ENCODE measurements at regions not wholly inside any gene's neighbourhood (a gene's known extent, or its start where the extent isn't known, plus 50 kb on each side); places are given as distances from the start of the nearest gene placed in this dataset.
"Not testable (repeated sequence)": the region's sequence is repeated elsewhere in the genome, so short reads cannot be mapped to it uniquely, and the experiment has no call there.

DNA sequence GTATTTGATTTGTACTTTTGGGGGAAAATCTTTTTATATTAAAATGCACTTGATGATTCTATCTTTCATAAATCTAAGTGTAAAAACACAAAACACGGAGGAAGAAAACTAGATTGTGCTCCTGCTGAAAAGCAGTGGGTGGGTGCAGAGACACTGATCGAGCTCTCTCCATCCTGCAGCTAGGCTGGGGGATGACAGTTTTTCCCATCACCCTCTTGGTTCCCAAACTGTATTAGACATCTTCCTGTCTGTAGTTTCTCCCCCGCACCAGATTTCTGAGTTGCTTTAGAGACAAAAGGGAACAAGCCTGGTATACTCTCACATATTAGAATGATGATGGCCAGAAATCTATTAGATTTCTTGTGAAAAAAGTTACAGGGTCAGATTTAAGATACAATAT is 99.6 kb downstream of the FAM114A2 start:
- H3K27me3 ChIP-seq (ENCODE audit: control insufficient read depth in 2 of 2, insufficient read depth in 1 of 2, low read length in 1 of 2), result no peaks in the 10 kb centered on the region
- no peak overlapping the region for H3K4me3 ChIP-seq (ENCODE audit: low read length in 2 of 2)
- H3K27ac ChIP-seq (ENCODE audit: low read depth in 1 of 2, low read length in 1 of 2), result no peak overlapping the region
- no peak for DNase-seq (ENCODE audit: low read depth in 6 of 9, low spot score in 9 of 9)
- H3K9me3 ChIP-seq (ENCODE audit: control insufficient read depth in 2 of 2, insufficient read depth in 1 of 2, low read length in 1 of 2), result peaks cover 1 to 4% of the 10 kb centered on the region in 2 donors
- WGBS, result 93% methylated on average over 3 of the region's 3 CpGs
- H3K4me1 ChIP-seq (ENCODE audit: control insufficient read depth in 2 of 2, insufficient read depth in 2 of 2, low read length in 2 of 2), result no peaks in the 10 kb centered on the region
- no peaks in the 10 kb centered on the region for H3K36me3 ChIP-seq (ENCODE audit: control insufficient read depth in 2 of 2, insufficient read depth in 2 of 2, low read length in 1 of 2)

DNA sequence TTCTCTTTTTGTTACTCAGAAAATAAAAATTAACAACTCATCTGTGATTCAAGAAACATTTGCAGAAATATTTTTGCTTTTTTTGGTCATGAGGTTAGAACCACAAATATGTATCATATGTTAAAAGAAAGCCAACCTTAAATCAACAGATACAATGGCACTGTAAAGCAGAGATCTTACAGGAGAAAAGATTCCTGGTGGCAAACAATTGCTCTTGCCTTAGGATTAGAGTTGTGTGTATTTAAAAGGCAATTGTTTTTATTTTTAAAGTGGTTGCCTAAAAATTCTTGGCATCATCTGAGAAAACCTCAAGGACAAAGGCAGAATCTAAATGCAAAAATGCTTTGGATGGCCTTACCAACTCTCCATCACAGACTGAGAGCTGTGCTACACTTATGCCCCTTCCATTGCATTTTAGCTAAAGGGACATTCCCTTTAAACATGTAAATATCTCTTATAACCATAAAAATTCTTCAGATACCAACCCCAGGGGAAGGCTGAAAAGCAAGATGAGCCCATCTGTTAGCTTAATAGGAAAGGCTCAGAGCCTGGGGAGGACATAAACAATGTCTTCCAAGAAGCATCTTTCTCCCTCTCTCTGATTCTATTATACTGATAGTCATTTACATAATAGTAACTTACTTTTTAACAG is 100.4 kb downstream of the FAM114A2 start:
- Histone ChIP-seq H3K27me3 (ENCODE audit: control insufficient read depth in 2 of 2, insufficient read depth in 1 of 2, low read length in 1 of 2) (no peaks in the 10 kb centered on the region), H3K4me1 (ENCODE audit: control insufficient read depth in 2 of 2, insufficient read depth in 2 of 2, low read length in 2 of 2) (no peaks in the 10 kb centered on the region), H3K36me3 (ENCODE audit: control insufficient read depth in 2 of 2, insufficient read depth in 2 of 2, low read length in 1 of 2) (no peaks in the 10 kb centered on the region), H3K9me3 (ENCODE audit: control insufficient read depth in 2 of 2, insufficient read depth in 1 of 2, low read length in 1 of 2) (peaks cover 1 to 4% of the 10 kb centered on the region in 2 donors), H3K27ac (ENCODE audit: low read depth in 1 of 2, low read length in 1 of 2) (no peak overlapping the region), H3K4me3 (ENCODE audit: low read length in 2 of 2) (no peak overlapping the region)
- DNase-seq (ENCODE audit: low read depth in 6 of 9, low spot score in 9 of 9), result no peak

DNA sequence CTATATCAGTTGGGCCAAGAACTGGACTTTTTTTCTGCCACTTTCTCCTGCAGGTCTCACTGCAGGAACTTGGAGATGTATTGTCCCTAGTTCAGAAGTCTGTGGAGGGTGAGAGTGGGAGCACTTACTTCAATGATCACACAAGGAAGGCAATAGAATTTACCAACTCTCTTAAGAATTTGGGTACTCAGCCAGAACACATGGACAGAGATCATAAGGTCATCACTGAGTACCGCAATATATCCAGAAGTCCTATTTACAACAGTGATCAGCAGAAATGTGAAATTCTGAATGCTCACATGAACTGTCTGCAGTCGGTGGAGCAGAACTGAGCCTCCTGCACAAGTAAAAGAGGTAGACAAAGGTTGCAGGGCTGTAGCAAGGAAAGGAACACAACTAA is 101.0 kb downstream of the FAM114A2 start:
- H3K9me3 ChIP-seq (ENCODE audit: control insufficient read depth in 2 of 2, insufficient read depth in 1 of 2, low read length in 1 of 2), result peaks cover 1 to 4% of the 10 kb centered on the region in 2 donors
- DNase-seq (ENCODE audit: low read depth in 6 of 9, low spot score in 9 of 9), result no peak
- no peaks in the 10 kb centered on the region for H3K36me3 ChIP-seq (ENCODE audit: control insufficient read depth in 2 of 2, insufficient read depth in 2 of 2, low read length in 1 of 2)
- H3K27ac ChIP-seq (ENCODE audit: low read depth in 1 of 2, low read length in 1 of 2), result no peak overlapping the region
- H3K27me3 ChIP-seq (ENCODE audit: control insufficient read depth in 2 of 2, insufficient read depth in 1 of 2, low read length in 1 of 2), result no peaks in the 10 kb centered on the region
- no peaks in the 10 kb centered on the region for H3K4me1 ChIP-seq (ENCODE audit: control insufficient read depth in 2 of 2, insufficient read depth in 2 of 2, low read length in 2 of 2)
- H3K4me3 ChIP-seq (ENCODE audit: low read length in 2 of 2), result no peak overlapping the region
- 90% methylated on average over 2 of the region's 2 CpGs for WGBS

DNA sequence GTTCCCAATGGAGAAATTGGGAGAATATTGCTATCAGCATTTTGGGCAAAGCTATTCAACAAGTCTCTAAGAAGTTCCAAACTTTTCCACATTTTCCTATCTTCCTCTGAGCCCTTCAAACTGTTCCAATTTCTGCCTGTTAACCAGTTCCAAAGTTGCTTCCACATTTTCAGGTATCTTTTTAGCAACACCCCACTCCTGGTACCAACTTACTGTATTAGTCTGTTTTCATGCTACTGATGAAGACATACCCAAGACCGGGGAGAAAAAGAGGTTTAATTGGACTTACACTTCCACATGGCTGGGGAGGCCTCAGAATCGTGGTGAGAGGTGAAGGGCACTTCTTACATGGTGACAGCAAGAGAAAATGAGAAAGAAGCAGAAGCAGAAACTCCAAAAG is 103.6 kb downstream of the FAM114A2 start:
- H3K4me3 ChIP-seq (ENCODE audit: low read length in 2 of 2); H3K36me3 ChIP-seq (ENCODE audit: control insufficient read depth in 2 of 2, insufficient read depth in 2 of 2, low read length in 1 of 2); H3K9me3 ChIP-seq (ENCODE audit: control insufficient read depth in 2 of 2, insufficient read depth in 1 of 2, low read length in 1 of 2); H3K27ac ChIP-seq (ENCODE audit: low read depth in 1 of 2, low read length in 1 of 2); DNase-seq (ENCODE audit: low read depth in 6 of 9, low spot score in 9 of 9); H3K27me3 ChIP-seq (ENCODE audit: control insufficient read depth in 2 of 2, insufficient read depth in 1 of 2, low read length in 1 of 2); H3K4me1 ChIP-seq (ENCODE audit: control insufficient read depth in 2 of 2, insufficient read depth in 2 of 2, low read length in 2 of 2): not testable (repeated sequence)
- 82% methylated on average over 2 of the region's 2 CpGs for WGBS

DNA sequence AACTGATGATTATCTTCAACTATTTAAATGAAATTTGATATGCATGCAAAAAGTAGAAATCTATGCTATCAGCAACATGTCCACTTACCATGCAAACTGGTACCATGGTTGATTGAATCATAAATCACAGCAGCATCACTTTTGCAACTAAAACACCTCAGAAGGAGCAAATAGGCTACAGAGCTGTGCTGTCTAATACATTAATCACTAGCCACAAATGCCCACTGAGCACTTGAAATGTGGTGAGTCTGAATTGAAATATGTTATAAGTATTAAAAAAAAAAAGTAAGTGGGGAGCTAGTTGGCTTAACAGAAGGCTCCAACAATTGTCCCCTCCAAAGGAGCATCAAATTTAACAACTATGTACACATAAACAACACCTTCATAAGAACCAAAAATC is 112.5 kb downstream of the FAM114A2 start:
- no peak overlapping the region for H3K4me3 ChIP-seq (ENCODE audit: low read length in 2 of 2)
- no peaks in the 10 kb centered on the region for H3K9me3 ChIP-seq (ENCODE audit: control insufficient read depth in 2 of 2, insufficient read depth in 1 of 2, low read length in 1 of 2)
- H3K27me3 ChIP-seq (ENCODE audit: control insufficient read depth in 2 of 2, insufficient read depth in 1 of 2, low read length in 1 of 2), result no peaks in the 10 kb centered on the region
- H3K36me3 ChIP-seq (ENCODE audit: control insufficient read depth in 2 of 2, insufficient read depth in 2 of 2, low read length in 1 of 2), result no peaks in the 10 kb centered on the region
- H3K4me1 ChIP-seq (ENCODE audit: control insufficient read depth in 2 of 2, insufficient read depth in 2 of 2, low read length in 2 of 2), result no peaks in the 10 kb centered on the region
- DNase-seq (ENCODE audit: low read depth in 6 of 9, low spot score in 9 of 9), result no peak
- H3K27ac ChIP-seq (ENCODE audit: low read depth in 1 of 2, low read length in 1 of 2), result no peak overlapping the region

DNA sequence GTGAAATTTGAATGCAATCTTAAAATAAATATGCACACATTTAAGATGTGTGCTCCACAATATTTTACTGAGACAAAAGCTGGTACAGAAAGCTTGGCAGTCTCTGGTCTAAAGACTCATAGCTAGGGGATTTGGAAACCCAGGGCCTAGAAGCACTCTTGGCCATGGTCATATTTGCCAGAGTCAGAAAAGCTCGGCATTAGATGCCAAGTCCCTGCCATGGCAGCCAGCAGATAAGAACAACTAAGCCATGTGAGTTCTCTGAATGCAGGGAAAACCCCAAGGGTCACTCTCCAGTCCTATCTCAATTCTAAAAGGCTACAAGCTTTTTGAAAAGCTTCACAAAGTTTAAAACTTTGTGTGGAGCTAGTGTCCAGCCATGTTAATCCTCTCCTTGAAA is 119.5 kb downstream of the FAM114A2 start:
- no peak for DNase-seq (ENCODE audit: low read depth in 6 of 9, low spot score in 9 of 9)
- Histone ChIP-seq H3K27ac (ENCODE audit: low read depth in 1 of 2, low read length in 1 of 2) (no peak overlapping the region), H3K4me3 (ENCODE audit: low read length in 2 of 2) (no peak overlapping the region), H3K27me3 (ENCODE audit: control insufficient read depth in 2 of 2, insufficient read depth in 1 of 2, low read length in 1 of 2) (no peaks in the 10 kb centered on the region), H3K4me1 (ENCODE audit: control insufficient read depth in 2 of 2, insufficient read depth in 2 of 2, low read length in 2 of 2) (no peaks in the 10 kb centered on the region), H3K9me3 (ENCODE audit: control insufficient read depth in 2 of 2, insufficient read depth in 1 of 2, low read length in 1 of 2) (peaks cover 0 to 4% of the 10 kb centered on the region in 2 donors), H3K36me3 (ENCODE audit: control insufficient read depth in 2 of 2, insufficient read depth in 2 of 2, low read length in 1 of 2) (no peaks in the 10 kb centered on the region)
- 94% methylated on average over 1 of the region's 1 CpG for WGBS

DNA sequence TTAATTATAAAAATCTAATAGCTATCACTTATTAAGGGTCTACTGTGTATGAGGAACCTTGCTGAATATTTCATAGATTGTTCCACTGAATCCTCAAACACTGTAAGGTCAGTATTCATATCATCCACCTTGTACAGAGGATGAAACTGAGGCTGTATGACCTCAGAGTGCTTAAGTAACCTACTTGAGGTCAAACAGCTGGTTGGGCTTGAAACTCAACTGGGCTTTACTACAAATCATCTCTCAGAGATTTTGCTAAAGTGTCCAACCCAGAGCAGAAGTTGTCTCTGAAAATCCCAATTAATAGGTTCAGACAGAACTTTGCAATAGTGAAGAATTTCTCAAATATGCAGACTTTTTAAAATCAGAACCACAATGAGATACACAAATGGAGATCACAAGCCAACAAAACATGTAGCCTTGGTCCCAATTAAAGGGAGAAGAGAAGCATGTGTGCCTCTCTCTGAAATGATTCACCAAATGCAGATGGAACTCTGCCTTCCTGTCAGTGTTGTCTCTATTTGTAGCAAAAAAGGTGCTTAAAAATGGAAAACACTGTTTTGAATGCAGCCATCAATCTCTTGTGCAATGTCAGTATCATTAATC is 131.4 kb downstream of the FAM114A2 start:
- H3K4me3 ChIP-seq (ENCODE audit: low read length in 2 of 2), result no peak overlapping the region
- H3K36me3 ChIP-seq (ENCODE audit: control insufficient read depth in 2 of 2, insufficient read depth in 2 of 2, low read length in 1 of 2), result no peaks in the 10 kb centered on the region
- no peaks in the 10 kb centered on the region for H3K9me3 ChIP-seq (ENCODE audit: control insufficient read depth in 2 of 2, insufficient read depth in 1 of 2, low read length in 1 of 2)
- H3K27me3 ChIP-seq (ENCODE audit: control insufficient read depth in 2 of 2, insufficient read depth in 1 of 2, low read length in 1 of 2), result no peaks in the 10 kb centered on the region
- no peak overlapping the region for H3K27ac ChIP-seq (ENCODE audit: low read depth in 1 of 2, low read length in 1 of 2)
- no peaks in the 10 kb centered on the region for H3K4me1 ChIP-seq (ENCODE audit: control insufficient read depth in 2 of 2, insufficient read depth in 2 of 2, low read length in 2 of 2)
- DNase-seq (ENCODE audit: low read depth in 6 of 9, low spot score in 9 of 9), result no peak

DNA sequence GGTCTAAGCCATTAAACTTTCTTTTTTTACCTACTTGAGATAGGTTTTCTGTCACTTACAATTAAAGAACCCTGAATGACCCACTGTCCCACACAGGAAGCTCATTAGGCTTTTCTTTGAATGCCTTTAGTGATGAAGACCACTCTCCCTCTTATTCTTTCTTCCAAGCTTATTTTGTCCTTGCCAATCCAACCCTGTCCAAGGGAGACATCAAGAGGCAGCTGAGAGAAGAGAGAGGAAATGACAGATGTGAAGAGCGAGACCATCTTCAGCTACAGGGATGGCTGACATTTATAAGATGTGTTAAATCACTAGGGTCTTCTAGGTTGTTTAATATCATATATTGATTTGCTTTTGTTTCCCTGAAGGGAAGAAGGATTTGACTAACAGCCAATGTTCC is 133.5 kb downstream of the FAM114A2 start:
- Histone ChIP-seq H3K4me1 (ENCODE audit: control insufficient read depth in 2 of 2, insufficient read depth in 2 of 2, low read length in 2 of 2) (no peaks in the 10 kb centered on the region), H3K27ac (ENCODE audit: low read depth in 1 of 2, low read length in 1 of 2) (no peak overlapping the region), H3K27me3 (ENCODE audit: control insufficient read depth in 2 of 2, insufficient read depth in 1 of 2, low read length in 1 of 2) (no peaks in the 10 kb centered on the region), H3K36me3 (ENCODE audit: control insufficient read depth in 2 of 2, insufficient read depth in 2 of 2, low read length in 1 of 2) (no peaks in the 10 kb centered on the region), H3K9me3 (ENCODE audit: control insufficient read depth in 2 of 2, insufficient read depth in 1 of 2, low read length in 1 of 2) (no peaks in the 10 kb centered on the region), H3K4me3 (ENCODE audit: low read length in 2 of 2) (no peak overlapping the region)
- DNase-seq (ENCODE audit: low read depth in 6 of 9, low spot score in 9 of 9), result no peak
- 87% methylated on average over 1 of the region's 1 CpG for WGBS

DNA sequence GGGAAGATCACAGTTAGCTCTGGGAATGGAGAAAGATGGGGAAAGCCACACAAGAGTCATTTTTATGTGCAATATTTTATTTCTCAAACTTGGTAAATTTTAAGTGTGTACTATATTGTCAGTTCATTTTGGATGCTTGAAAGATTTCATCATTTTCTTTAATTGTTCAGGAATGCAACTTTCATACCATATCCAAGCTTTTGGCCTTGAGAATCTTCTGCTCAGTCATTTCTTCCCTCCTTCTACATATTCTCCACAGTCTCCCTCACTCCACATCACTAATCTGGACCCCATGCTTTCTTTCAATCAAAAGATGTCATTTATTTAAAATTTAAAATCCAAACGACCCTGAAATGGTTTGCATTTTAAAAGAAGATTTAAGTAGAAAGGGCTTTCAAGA is 135.4 kb downstream of the FAM114A2 start:
- H3K27me3 ChIP-seq (ENCODE audit: control insufficient read depth in 2 of 2, insufficient read depth in 1 of 2, low read length in 1 of 2), result no peaks in the 10 kb centered on the region
- 33% methylated on average over 1 of the region's 1 CpG for WGBS
- H3K9me3 ChIP-seq (ENCODE audit: control insufficient read depth in 2 of 2, insufficient read depth in 1 of 2, low read length in 1 of 2), result no peaks in the 10 kb centered on the region
- no peaks in the 10 kb centered on the region for H3K36me3 ChIP-seq (ENCODE audit: control insufficient read depth in 2 of 2, insufficient read depth in 2 of 2, low read length in 1 of 2)
- no peaks in the 10 kb centered on the region for H3K4me1 ChIP-seq (ENCODE audit: control insufficient read depth in 2 of 2, insufficient read depth in 2 of 2, low read length in 2 of 2)
- no peak for DNase-seq (ENCODE audit: low read depth in 6 of 9, low spot score in 9 of 9)
- no peak overlapping the region for H3K27ac ChIP-seq (ENCODE audit: low read depth in 1 of 2, low read length in 1 of 2)
- no peak overlapping the region for H3K4me3 ChIP-seq (ENCODE audit: low read length in 2 of 2)

Measured in thymus (tissue), 11 donors.